ENCODE measurements at regions not wholly inside any gene's neighbourhood (a gene's known extent, or its start where the extent isn't known, plus 50 kb on each side); places are given as distances from the start of the nearest gene placed in this dataset.

DNA sequence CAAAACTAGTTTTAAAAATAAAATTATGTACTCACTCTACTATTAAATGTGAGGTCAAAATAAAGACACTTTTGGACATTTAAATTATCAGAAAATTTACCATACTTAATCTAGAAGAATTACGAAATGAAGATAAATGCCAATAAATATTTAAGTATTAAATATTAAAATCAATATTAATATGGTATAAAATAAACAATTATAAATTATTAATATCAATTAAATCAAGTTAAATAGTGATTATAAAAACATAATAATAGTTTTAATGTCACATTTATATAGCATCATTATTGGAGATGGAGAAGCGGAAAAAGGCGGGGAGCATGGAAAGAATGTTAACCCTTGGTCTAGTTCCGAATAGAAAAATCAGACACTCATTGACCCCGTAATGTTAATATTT lies 224.3 kb upstream of the MDGA2 start:
- H3K4me3 ChIP-seq (ENCODE audit: severe bottlenecking), result no peak overlapping the region
- TF ChIP-seq, protein P1, sequence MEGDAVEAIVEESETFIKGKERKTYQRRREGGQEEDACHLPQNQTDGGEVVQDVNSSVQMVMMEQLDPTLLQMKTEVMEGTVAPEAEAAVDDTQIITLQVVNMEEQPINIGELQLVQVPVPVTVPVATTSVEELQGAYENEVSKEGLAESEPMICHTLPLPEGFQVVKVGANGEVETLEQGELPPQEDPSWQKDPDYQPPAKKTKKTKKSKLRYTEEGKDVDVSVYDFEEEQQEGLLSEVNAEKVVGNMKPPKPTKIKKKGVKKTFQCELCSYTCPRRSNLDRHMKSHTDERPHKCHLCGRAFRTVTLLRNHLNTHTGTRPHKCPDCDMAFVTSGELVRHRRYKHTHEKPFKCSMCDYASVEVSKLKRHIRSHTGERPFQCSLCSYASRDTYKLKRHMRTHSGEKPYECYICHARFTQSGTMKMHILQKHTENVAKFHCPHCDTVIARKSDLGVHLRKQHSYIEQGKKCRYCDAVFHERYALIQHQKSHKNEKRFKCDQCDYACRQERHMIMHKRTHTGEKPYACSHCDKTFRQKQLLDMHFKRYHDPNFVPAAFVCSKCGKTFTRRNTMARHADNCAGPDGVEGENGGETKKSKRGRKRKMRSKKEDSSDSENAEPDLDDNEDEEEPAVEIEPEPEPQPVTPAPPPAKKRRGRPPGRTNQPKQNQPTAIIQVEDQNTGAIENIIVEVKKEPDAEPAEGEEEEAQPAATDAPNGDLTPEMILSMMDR (IDR thresholded peaks at IDR 0.05; ENCODE audit: poor library complexity, severe bottlenecking), result no peak
- no peak overlapping the region for H3K27ac ChIP-seq (ENCODE audit: poor library complexity, severe bottlenecking)
- H3K4me1 ChIP-seq (ENCODE audit: insufficient read depth, poor library complexity, severe bottlenecking), result no peaks in the 10 kb centered on the region
- no peak for ATAC-seq (ENCODE audit: low read depth)
- H3K36me3 ChIP-seq (ENCODE audit: low read depth), result no peaks in the 10 kb centered on the region
- DNase-seq (ENCODE audit: low spot score), result no peak
- H3K9me3 ChIP-seq (ENCODE audit: severe bottlenecking), result peaks cover 2% of the 10 kb centered on the region
- H3K27me3 ChIP-seq (ENCODE audit: insufficient read depth, poor library complexity, severe bottlenecking), result peaks cover 7% of the 10 kb centered on the region

DNA sequence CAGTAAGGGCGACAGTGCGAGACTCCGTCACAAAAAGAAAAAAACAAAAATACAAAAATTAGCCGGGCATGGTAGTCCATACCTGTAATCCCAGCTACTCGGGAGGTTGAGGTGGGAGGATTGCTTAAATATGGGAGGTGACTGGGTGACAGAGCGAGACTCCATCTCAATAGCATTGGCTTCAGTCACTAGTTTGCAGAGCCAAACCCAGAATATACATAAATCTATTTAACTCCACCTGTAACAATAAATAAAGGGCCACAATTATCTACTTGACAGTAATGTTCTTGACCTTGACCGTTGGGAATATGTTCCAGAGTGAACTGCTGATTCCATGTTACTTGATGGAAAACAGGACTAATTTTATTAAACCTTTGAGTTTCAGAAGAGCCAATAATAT lies 198.9 kb upstream of the MDGA2 start:
- no peak for DNase-seq (ENCODE audit: low spot score)
- Histone ChIP-seq H3K4me1 (ENCODE audit: insufficient read depth, poor library complexity, severe bottlenecking) (no peaks in the 10 kb centered on the region), H3K36me3 (ENCODE audit: low read depth) (no peaks in the 10 kb centered on the region), H3K9me3 (ENCODE audit: severe bottlenecking) (no peaks in the 10 kb centered on the region), H3K27ac (ENCODE audit: poor library complexity, severe bottlenecking) (no peak overlapping the region), H3K4me3 (ENCODE audit: severe bottlenecking) (no peak overlapping the region), H3K27me3 (ENCODE audit: insufficient read depth, poor library complexity, severe bottlenecking) (peaks cover 29% of the 10 kb centered on the region)
- TF ChIP-seq, protein P1 (IDR thresholded peaks at IDR 0.05; ENCODE audit: poor library complexity, severe bottlenecking), result no peak
- ATAC-seq (ENCODE audit: low read depth), result no peak

DNA sequence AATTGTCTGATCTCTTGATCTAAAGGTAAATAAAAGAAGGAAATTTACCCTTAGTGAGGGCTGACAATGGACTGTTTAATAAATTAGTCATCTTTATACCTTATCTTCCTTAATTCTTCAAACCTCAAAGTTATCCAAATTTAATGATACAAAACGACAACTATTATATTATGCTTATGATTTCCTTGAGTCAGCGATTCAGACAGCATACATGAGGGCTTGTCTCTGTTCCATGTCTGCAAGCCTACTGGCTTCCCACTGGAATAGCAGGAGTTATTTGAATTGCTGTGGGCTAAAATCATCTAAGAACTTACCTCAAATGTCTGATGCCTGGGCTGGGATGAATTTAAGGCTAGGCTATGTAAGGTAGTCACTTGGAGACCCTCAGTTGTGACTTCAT lies 197.2 kb upstream of the MDGA2 start:
- Histone ChIP-seq H3K27me3 (ENCODE audit: insufficient read depth, poor library complexity, severe bottlenecking) (peaks cover 37% of the 10 kb centered on the region), H3K36me3 (ENCODE audit: low read depth) (no peaks in the 10 kb centered on the region), H3K9me3 (ENCODE audit: severe bottlenecking) (no peaks in the 10 kb centered on the region), H3K4me1 (ENCODE audit: insufficient read depth, poor library complexity, severe bottlenecking) (no peaks in the 10 kb centered on the region), H3K27ac (ENCODE audit: poor library complexity, severe bottlenecking) (no peak overlapping the region), H3K4me3 (ENCODE audit: severe bottlenecking) (no peak overlapping the region)
- TF ChIP-seq, protein P1 (IDR thresholded peaks at IDR 0.05; ENCODE audit: poor library complexity, severe bottlenecking), result no peak
- no peak for DNase-seq (ENCODE audit: low spot score)
- ATAC-seq (ENCODE audit: low read depth), result no peak

DNA sequence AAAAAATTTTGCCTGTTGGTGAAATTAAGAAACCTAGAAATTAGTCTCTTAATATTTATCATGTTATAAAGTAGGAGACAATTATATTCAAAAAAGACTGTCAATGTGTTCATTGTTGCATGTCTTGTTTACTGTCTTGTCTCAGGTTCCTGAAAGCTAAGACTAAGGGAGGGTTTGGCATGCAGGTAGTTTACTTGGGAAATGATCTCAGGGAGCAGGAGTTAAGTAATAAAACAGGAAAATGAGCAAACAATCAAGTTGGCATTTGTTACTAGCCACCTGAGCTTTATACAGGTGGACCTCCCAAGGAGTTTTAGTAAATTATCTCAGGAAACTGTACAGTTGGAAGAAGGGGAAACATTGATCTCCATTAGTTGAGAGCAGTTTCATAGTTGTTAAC lies 188.0 kb upstream of the MDGA2 start:
- H3K27me3 ChIP-seq (ENCODE audit: insufficient read depth, poor library complexity, severe bottlenecking), result peaks cover 15% of the 10 kb centered on the region
- H3K4me1 ChIP-seq (ENCODE audit: insufficient read depth, poor library complexity, severe bottlenecking), result no peaks in the 10 kb centered on the region
- H3K4me3 ChIP-seq (ENCODE audit: severe bottlenecking), result no peak overlapping the region
- no peak for DNase-seq (ENCODE audit: low spot score)
- H3K36me3 ChIP-seq (ENCODE audit: low read depth), result no peaks in the 10 kb centered on the region
- TF ChIP-seq, protein P1 (IDR thresholded peaks at IDR 0.05; ENCODE audit: poor library complexity, severe bottlenecking), result no peak
- ATAC-seq (ENCODE audit: low read depth), result no peak
- H3K27ac ChIP-seq (ENCODE audit: poor library complexity, severe bottlenecking), result no peak overlapping the region
- H3K9me3 ChIP-seq (ENCODE audit: severe bottlenecking), result no peaks in the 10 kb centered on the region

DNA sequence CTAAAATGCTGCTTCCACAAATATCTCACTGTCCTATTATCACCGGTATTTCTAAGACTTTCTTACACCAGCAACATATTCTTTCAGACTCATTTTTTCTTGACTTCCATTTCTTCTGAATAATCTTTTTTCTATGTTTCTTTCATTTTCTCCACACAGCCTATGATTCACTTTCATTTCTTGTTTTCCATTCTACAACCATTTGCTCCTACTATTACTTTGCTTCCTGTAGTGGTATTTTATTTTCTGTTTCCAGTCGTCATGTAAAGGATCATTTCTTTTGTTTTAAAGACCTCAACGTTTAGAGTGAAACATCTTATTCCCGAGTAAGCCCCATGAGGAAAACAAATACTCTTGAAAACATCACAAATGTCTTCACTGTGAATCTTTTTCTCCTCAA lies 182.2 kb upstream of the MDGA2 start:
- ATAC-seq (ENCODE audit: low read depth) (no peak), DNase-seq (ENCODE audit: low spot score) (no peak)
- H3K4me3 ChIP-seq (ENCODE audit: severe bottlenecking), result no peak overlapping the region
- no peaks in the 10 kb centered on the region for H3K9me3 ChIP-seq (ENCODE audit: severe bottlenecking)
- H3K36me3 ChIP-seq (ENCODE audit: low read depth), result no peaks in the 10 kb centered on the region
- H3K27ac ChIP-seq (ENCODE audit: poor library complexity, severe bottlenecking), result no peak overlapping the region
- H3K4me1 ChIP-seq (ENCODE audit: insufficient read depth, poor library complexity, severe bottlenecking), result no peaks in the 10 kb centered on the region
- TF ChIP-seq, protein P1 (IDR thresholded peaks at IDR 0.05; ENCODE audit: poor library complexity, severe bottlenecking), result no peak
- peaks cover 6% of the 10 kb centered on the region for H3K27me3 ChIP-seq (ENCODE audit: insufficient read depth, poor library complexity, severe bottlenecking)

Data from RWPE2 (cell line).